ENCODE measurements at regions not wholly inside any gene's neighbourhood (a gene's known extent, or its start where the extent isn't known, plus 50 kb on each side); places are given as distances from the start of the nearest gene placed in this dataset.
"Not testable (repeated sequence)": the region's sequence is repeated elsewhere in the genome, so short reads cannot be mapped to it uniquely, and the experiment has no call there.

DNA sequence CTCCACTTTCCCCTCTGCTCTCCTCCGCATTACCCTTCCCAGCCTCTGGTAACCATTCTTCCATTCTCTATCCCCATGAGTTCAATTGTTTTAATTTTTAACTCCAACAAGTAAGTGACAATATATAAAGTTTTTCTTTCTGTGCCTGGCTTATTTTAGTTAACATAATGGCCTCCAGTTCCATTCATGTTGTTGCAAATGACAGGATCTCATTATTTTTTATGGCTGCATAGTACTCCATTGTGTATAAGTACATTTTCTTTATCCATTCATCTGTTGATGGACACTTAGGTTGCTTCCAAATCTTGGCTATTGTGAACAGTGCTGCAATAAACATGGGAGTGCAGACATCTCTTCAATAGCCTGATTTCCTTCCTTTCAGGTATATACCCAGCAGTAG lies 918.0 kb downstream of the UQCRFS1 start:
- not testable (repeated sequence) for H3K4me1 ChIP-seq (ENCODE audit: control insufficient read depth in 5 of 5, insufficient read depth in 5 of 5, low read length in 5 of 5); H3K27me3 ChIP-seq (ENCODE audit: control insufficient read depth in 5 of 5, insufficient read depth in 4 of 5, low read length in 5 of 5); H3K27ac ChIP-seq (ENCODE audit: low read depth, low read length); H3K9ac ChIP-seq (ENCODE audit: low read length in 5 of 5); H3K4me3 ChIP-seq (ENCODE audit: low read depth in 1 of 5, low read length in 5 of 5); H3K36me3 ChIP-seq (ENCODE audit: control insufficient read depth in 5 of 5, insufficient read depth in 5 of 5, low read length in 5 of 5); H3K9me3 ChIP-seq (ENCODE audit: control insufficient read depth in 5 of 5, low read length in 5 of 5)

DNA sequence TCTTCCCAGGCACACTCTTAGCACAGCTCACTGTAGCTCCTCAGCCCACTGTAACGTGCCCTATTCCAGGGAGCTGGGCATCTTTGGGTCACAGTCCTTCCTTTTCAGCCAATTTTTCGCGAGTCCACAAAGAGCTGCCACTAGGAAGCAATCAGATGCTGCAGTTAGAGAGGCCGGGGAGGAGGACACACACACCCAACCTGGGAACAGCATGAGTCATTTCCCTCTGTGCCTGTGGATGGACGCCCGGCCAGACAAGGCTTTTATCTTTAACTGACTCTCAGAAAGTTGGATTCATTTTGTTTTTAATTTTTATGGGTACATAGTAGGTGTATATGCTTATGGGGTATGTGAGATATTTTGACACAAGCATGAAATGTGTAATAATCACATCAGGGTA lies 918.6 kb downstream of the UQCRFS1 start:
- Histone ChIP-seq H3K4me3 (ENCODE audit: low read depth in 1 of 5, low read length in 5 of 5) (no peak overlapping the region), H3K27ac (ENCODE audit: low read depth, low read length) (no peak overlapping the region), H3K36me3 (ENCODE audit: control insufficient read depth in 5 of 5, insufficient read depth in 5 of 5, low read length in 5 of 5) (no peaks in the 10 kb centered on the region)

DNA sequence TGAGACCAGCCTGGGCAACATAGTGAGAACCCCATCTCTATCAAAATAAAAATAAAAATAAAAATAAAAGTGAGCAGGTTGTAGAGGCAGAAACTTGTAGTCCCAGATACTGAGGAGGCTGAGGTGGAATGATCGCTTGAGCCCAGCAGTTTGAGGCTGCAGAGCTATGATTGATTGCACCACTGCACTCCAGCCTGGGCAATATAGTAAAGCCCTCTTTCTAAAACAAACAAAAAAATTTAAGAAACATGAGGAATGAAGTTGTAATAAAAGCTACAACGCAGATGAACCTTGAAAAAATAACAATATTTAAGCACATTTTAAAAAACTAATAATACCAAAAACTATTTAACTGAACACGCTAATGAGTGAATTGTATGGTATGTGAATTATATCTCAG lies 919.3 kb downstream of the UQCRFS1 start:
- Histone ChIP-seq H3K4me3 (ENCODE audit: low read depth in 1 of 5, low read length in 5 of 5) (no peak overlapping the region), H3K27me3 (ENCODE audit: control insufficient read depth in 5 of 5, insufficient read depth in 4 of 5, low read length in 5 of 5) (peaks cover 0 to 7% (median 0%) of the 10 kb centered on the region in 5 donors), H3K9ac (ENCODE audit: low read length in 5 of 5) (no peak overlapping the region), H3K9me3 (ENCODE audit: control insufficient read depth in 5 of 5, low read length in 5 of 5) (no peaks in the 10 kb centered on the region), H3K4me1 (ENCODE audit: control insufficient read depth in 5 of 5, insufficient read depth in 5 of 5, low read length in 5 of 5) (peaks cover 0 to 4% (median 0%) of the 10 kb centered on the region in 5 donors), H3K27ac (ENCODE audit: low read depth, low read length) (no peak overlapping the region), H3K36me3 (ENCODE audit: control insufficient read depth in 5 of 5, insufficient read depth in 5 of 5, low read length in 5 of 5) (no peaks in the 10 kb centered on the region)

More for the DNA sequence above, 918.6 kb downstream of the UQCRFS1 start:
- peaks cover 0 to 7% (median 2%) of the 10 kb centered on the region in 5 donors for H3K27me3 ChIP-seq (ENCODE audit: control insufficient read depth in 5 of 5, insufficient read depth in 4 of 5, low read length in 5 of 5)
- H3K4me1 ChIP-seq (ENCODE audit: control insufficient read depth in 5 of 5, insufficient read depth in 5 of 5, low read length in 5 of 5): peaks cover 0 to 4% (median 0%) of the 10 kb centered on the region in 5 donors
- H3K9ac ChIP-seq (ENCODE audit: low read length in 5 of 5): no peak overlapping the region
- H3K9me3 ChIP-seq (ENCODE audit: control insufficient read depth in 5 of 5, low read length in 5 of 5): no peaks in the 10 kb centered on the region

DNA sequence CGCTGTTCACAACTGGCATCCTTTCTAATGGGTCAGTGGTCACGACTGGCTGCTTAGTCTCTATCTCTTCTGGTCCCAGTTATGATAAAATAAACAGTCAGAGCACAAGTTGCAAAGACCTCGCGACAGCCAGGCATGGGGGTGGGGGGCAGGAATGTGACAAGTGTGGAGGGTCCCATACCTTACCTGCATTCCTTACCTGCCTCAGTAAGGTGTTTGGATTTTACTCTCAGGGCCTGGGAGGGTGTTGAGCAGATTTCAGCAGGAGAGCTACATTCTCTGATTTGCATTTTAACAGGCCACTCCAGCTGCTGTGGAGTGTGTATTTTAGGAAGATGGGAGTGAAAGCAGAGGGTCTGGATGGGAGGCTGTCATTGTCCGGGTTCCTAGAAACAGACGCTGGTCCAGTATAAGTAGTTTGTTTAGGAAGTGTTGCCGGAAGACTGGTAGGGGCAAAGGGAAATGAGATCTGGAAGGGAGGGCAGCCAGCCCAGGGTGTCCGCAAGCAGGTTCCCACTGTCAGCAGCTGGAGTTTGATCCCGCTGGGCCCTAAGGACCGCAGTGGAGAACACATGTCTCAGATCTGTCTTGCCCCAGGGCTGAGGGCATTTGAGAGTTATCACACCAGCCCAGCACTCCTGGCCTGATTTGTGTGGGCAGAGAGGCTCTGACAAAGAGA lies 920.0 kb downstream of the UQCRFS1 start:
- H3K9me3 ChIP-seq (ENCODE audit: control insufficient read depth in 5 of 5, low read length in 5 of 5): no peaks in the 10 kb centered on the region
- no peaks in the 10 kb centered on the region for H3K36me3 ChIP-seq (ENCODE audit: control insufficient read depth in 5 of 5, insufficient read depth in 5 of 5, low read length in 5 of 5)
- H3K27ac ChIP-seq (ENCODE audit: low read depth, low read length): no peak overlapping the region
- H3K4me3 ChIP-seq (ENCODE audit: low read depth in 1 of 5, low read length in 5 of 5): no peak overlapping the region
- peaks cover 0 to 4% (median 0%) of the 10 kb centered on the region in 5 donors for H3K4me1 ChIP-seq (ENCODE audit: control insufficient read depth in 5 of 5, insufficient read depth in 5 of 5, low read length in 5 of 5)
- H3K27me3 ChIP-seq (ENCODE audit: control insufficient read depth in 5 of 5, insufficient read depth in 4 of 5, low read length in 5 of 5): peaks cover 0 to 7% (median 0%) of the 10 kb centered on the region in 5 donors
- no peak overlapping the region for H3K9ac ChIP-seq (ENCODE audit: low read length in 5 of 5)

DNA sequence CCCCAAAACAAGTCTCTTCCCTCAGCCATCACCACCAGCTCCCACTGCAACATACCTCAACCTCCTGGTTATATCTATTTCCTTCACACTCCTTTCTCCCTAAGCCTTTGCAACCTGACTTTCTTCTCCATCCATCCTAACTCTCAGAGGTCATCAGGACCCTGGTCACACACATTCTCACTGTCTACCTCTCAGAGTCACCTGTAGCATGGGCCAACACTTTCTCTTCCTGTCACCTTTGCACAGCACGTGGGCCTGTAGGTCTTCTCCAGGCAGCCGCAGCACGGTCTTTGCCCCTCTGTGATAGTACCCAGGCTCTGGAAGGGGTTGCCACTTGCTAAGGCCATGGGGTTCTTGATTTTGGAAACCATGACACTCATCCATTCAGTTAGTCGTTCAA lies 921.1 kb downstream of the UQCRFS1 start:
- H3K27ac ChIP-seq (ENCODE audit: low read depth, low read length): no peak overlapping the region
- H3K9ac ChIP-seq (ENCODE audit: low read length in 5 of 5): no peak overlapping the region
- H3K4me3 ChIP-seq (ENCODE audit: low read depth in 1 of 5, low read length in 5 of 5): no peak overlapping the region
- H3K36me3 ChIP-seq (ENCODE audit: control insufficient read depth in 5 of 5, insufficient read depth in 5 of 5, low read length in 5 of 5): no peaks in the 10 kb centered on the region
- H3K9me3 ChIP-seq (ENCODE audit: control insufficient read depth in 5 of 5, low read length in 5 of 5): no peaks in the 10 kb centered on the region
- peaks cover 0 to 4% (median 0%) of the 10 kb centered on the region in 5 donors for H3K4me1 ChIP-seq (ENCODE audit: control insufficient read depth in 5 of 5, insufficient read depth in 5 of 5, low read length in 5 of 5)
- peaks cover 0 to 7% (median 0%) of the 10 kb centered on the region in 5 donors for H3K27me3 ChIP-seq (ENCODE audit: control insufficient read depth in 5 of 5, insufficient read depth in 4 of 5, low read length in 5 of 5)

DNA sequence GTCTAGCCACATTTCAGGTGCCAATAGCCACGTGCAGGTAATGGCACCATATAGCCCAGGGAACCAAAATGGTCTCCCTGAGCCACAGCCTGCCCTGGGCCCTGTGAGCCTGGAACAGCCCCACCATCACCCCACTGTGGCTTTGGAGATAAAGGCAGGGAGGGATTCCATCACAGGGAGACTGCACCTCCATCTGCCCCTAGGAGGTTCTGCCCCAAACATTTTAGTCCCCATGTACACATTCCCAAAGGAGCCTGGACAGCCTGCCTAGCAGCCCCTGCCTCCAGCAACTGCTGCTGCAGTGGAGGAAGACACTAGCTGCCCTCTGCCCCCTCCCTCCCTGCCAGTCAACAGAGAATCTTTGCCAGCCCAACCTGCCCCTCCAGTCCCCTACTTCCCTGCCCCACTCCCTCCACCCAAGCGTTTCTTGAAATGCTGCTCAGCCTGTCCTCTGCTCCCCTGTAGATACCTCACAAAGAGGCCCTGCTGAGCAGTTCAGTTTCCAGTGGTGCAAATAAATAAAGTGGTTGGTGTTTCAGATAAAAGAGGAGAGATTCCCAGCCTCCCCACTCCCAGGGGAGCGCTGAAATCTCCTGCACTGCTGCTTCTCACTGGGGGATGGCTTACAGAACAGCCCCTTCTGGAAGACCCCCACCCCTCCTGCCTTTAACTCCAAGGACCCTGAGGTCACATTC lies 921.8 kb downstream of the UQCRFS1 start:
- Histone ChIP-seq H3K36me3 (ENCODE audit: control insufficient read depth in 5 of 5, insufficient read depth in 5 of 5, low read length in 5 of 5) (no peaks in the 10 kb centered on the region), H3K27ac (ENCODE audit: low read depth, low read length) (no peak overlapping the region), H3K9me3 (ENCODE audit: control insufficient read depth in 5 of 5, low read length in 5 of 5) (peaks cover 0 to 1% (median 0%) of the 10 kb centered on the region in 5 donors), H3K9ac (ENCODE audit: low read length in 5 of 5) (no peak overlapping the region), H3K27me3 (ENCODE audit: control insufficient read depth in 5 of 5, insufficient read depth in 4 of 5, low read length in 5 of 5) (peaks cover 0 to 7% (median 0%) of the 10 kb centered on the region in 5 donors), H3K4me1 (ENCODE audit: control insufficient read depth in 5 of 5, insufficient read depth in 5 of 5, low read length in 5 of 5) (peaks cover 0 to 4% (median 0%) of the 10 kb centered on the region in 5 donors), H3K4me3 (ENCODE audit: low read depth in 1 of 5, low read length in 5 of 5) (no peak overlapping the region)

DNA sequence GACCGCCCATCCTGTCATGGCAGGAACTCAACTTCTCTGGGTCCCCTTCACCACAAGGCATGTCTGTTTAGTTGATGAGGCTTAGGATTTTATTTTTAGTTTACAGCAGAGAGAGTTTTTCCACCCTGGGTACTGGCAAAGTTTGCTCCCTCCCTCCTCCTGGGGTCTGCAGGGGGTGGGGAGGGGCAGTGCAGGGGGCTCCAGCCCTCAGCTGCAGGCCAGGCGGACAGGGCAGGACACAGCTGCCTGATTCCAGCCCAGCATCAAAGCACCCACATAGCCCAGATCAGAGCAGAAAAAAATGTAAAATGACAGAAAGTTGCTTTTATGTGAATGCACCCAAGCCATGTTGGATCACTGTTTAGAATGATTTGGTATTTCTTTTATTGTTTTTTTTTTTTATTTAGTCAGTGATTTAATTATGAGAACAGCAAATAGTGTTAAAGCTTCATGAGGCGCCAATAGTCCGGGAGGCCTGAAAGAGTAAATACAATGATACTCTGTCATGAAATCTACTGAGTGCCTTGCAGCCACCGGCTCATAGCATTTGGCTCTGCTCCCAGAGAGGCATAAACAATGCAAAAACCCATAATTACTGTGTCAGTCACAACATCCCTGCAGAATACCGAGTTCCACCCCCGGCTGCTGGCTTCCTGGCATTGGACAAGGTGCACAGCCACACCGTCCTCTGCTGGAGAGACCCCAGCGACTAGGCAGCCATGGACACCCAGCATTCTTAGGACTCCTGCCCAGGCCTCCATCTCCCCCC lies 923.5 kb downstream of the UQCRFS1 start:
- no peaks in the 10 kb centered on the region for H3K36me3 ChIP-seq (ENCODE audit: control insufficient read depth in 5 of 5, insufficient read depth in 5 of 5, low read length in 5 of 5)
- H3K4me3 ChIP-seq (ENCODE audit: low read depth in 1 of 5, low read length in 5 of 5): no peak overlapping the region
- H3K27me3 ChIP-seq (ENCODE audit: control insufficient read depth in 5 of 5, insufficient read depth in 4 of 5, low read length in 5 of 5): peaks cover 0 to 7% (median under 1%) of the 10 kb centered on the region in 5 donors
- H3K9me3 ChIP-seq (ENCODE audit: control insufficient read depth in 5 of 5, low read length in 5 of 5): peaks cover 0 to 4% (median 2%) of the 10 kb centered on the region in 5 donors
- H3K27ac ChIP-seq (ENCODE audit: low read depth, low read length): no peak overlapping the region
- H3K9ac ChIP-seq (ENCODE audit: low read length in 5 of 5): no peak overlapping the region
- peaks cover 0 to 4% (median 0%) of the 10 kb centered on the region in 5 donors for H3K4me1 ChIP-seq (ENCODE audit: control insufficient read depth in 5 of 5, insufficient read depth in 5 of 5, low read length in 5 of 5)

DNA sequence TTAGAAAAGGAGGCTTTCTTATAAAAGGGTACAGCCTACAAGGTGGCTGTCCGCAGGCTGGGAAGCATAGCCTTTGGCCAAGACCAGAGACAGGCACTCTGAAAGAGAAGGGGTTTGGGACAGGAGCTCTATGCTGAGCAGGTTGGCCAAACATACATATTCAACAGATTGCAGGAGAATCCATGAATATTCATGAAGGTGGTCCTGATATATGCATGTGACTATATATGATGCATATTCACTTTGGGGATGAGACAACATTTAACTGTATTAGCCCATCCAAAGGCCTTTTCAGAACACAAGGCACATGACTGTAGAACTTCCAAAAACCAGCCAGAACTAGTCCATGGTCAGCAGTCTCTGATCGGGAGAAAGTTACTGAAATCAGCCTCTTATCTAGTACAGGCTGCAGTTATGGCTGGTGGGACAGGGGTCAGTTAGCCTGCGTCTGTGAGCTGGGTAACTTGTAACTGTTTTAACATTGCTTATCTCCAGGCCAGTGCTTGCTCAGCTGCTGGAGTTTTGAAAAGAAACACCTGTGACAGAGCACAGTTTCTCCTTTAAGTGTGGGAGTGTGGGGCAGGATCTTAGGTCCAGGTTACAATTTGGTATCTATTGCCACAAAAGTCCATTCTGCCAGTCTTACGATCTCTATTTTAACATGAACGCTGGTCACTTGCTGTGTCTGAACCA lies 924.2 kb downstream of the UQCRFS1 start:
- Histone ChIP-seq H3K9me3 (ENCODE audit: control insufficient read depth in 5 of 5, low read length in 5 of 5) (peaks cover 0 to 4% (median 2%) of the 10 kb centered on the region in 5 donors), H3K27ac (ENCODE audit: low read depth, low read length) (no peak overlapping the region), H3K36me3 (ENCODE audit: control insufficient read depth in 5 of 5, insufficient read depth in 5 of 5, low read length in 5 of 5) (no peaks in the 10 kb centered on the region), H3K27me3 (ENCODE audit: control insufficient read depth in 5 of 5, insufficient read depth in 4 of 5, low read length in 5 of 5) (peaks cover 0 to 11% (median 0%) of the 10 kb centered on the region in 5 donors), H3K4me1 (ENCODE audit: control insufficient read depth in 5 of 5, insufficient read depth in 5 of 5, low read length in 5 of 5) (no peaks in the 10 kb centered on the region), H3K4me3 (ENCODE audit: low read depth in 1 of 5, low read length in 5 of 5) (no peak overlapping the region), H3K9ac (ENCODE audit: low read length in 5 of 5) (no peak overlapping the region)

DNA sequence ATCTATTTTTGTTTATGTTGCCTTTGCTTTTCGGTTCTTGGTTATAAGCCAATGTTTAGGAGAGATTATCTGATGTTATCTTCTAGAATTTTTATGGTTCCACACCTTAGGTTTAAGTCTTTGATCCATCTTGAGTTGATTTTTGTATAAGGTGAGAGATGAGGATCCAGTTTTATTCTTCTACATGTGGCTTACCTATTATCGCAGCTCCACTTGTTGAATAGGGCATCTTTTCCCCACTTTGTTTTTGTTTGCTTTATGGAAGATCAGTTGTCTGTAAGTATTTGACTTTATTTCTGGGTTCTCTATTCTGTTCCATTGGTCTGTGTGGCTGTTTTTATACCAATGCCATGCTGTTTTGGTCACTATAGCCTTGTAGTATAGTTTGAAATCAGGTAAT lies 927.0 kb downstream of the UQCRFS1 start:
- Histone ChIP-seq H3K27ac (ENCODE audit: low read depth, low read length) (no peak overlapping the region), H3K4me3 (ENCODE audit: low read depth in 1 of 5, low read length in 5 of 5) (no peak overlapping the region), H3K4me1 (ENCODE audit: control insufficient read depth in 5 of 5, insufficient read depth in 5 of 5, low read length in 5 of 5) (no peaks in the 10 kb centered on the region), H3K9ac (ENCODE audit: low read length in 5 of 5) (no peak overlapping the region), H3K36me3 (ENCODE audit: control insufficient read depth in 5 of 5, insufficient read depth in 5 of 5, low read length in 5 of 5) (no peaks in the 10 kb centered on the region), H3K9me3 (ENCODE audit: control insufficient read depth in 5 of 5, low read length in 5 of 5) (peaks cover 0 to 4% (median 3%) of the 10 kb centered on the region in 5 donors), H3K27me3 (ENCODE audit: control insufficient read depth in 5 of 5, insufficient read depth in 4 of 5, low read length in 5 of 5) (peaks cover 0 to 5% (median 0%) of the 10 kb centered on the region in 5 donors)
